ENCODE measurements at regions not wholly inside any gene's neighbourhood (a gene's known extent, or its start where the extent isn't known, plus 50 kb on each side); places are given as distances from the start of the nearest gene placed in this dataset.

DNA sequence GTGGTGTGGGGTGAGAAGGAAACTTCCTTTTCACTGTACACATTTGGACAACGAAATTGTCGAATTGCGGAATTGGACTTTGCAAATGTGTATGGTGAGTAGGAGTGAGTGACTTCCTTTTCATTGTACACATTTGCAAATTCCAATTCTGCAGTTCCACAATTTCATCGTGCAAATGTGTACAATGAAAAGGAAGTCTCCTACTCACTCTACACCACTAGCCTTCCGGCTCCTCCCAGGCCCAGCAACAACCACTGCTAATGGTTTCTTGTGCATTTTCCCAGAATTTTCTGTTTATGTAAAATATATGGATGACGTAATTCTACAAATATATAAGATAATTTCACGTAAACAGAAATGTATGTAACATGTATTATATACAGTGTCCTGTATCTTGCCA, 118.5 kb downstream of the ARL4A start:
- TF ChIP-seq, protein P1, sequence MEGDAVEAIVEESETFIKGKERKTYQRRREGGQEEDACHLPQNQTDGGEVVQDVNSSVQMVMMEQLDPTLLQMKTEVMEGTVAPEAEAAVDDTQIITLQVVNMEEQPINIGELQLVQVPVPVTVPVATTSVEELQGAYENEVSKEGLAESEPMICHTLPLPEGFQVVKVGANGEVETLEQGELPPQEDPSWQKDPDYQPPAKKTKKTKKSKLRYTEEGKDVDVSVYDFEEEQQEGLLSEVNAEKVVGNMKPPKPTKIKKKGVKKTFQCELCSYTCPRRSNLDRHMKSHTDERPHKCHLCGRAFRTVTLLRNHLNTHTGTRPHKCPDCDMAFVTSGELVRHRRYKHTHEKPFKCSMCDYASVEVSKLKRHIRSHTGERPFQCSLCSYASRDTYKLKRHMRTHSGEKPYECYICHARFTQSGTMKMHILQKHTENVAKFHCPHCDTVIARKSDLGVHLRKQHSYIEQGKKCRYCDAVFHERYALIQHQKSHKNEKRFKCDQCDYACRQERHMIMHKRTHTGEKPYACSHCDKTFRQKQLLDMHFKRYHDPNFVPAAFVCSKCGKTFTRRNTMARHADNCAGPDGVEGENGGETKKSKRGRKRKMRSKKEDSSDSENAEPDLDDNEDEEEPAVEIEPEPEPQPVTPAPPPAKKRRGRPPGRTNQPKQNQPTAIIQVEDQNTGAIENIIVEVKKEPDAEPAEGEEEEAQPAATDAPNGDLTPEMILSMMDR (IDR thresholded peaks at IDR 0.05; ENCODE audit: insufficient read depth, low read length, poor library complexity, severe bottlenecking): no peak
- no peak for TF ChIP-seq EZH2phosphoT487 (conservative IDR thresholded peaks at IDR 0.05; ENCODE audit: low read length)

Measured in SU-DHL-6 (cell line).